Stomach (tissue), 8 donors: ENCODE measurements at regions not wholly inside any gene's neighbourhood (a gene's known extent, or its start where the extent isn't known, plus 50 kb on each side); places are given as distances from the start of the nearest gene placed in this dataset.

Experiments
- DNase-seq, 2 donors: peaks; one replicate each; pipeline versions ENCODE4 v3.0.0 to v3.0.0-alpha.2; 2013 to 2019
- H3K27ac ChIP-seq, 5 donors: fragments of 200-600 bp in 4 of 5; sonication (generic) in 4 of 5; one replicate each; pipeline ENCODE4 v1.5.1; 2013 to 2019; ENCODE audit warnings: mild to moderate bottlenecking in 1 of 5, moderate library complexity in 1 of 5
- H3K27me3 ChIP-seq, 3 donors: fragments of 200-600 bp; sonication (generic); one replicate each; pipeline ENCODE4 v1.5.1; 2017 to 2019; ENCODE audit warnings: mixed run types in 1 of 3
- H3K36me3 ChIP-seq, 4 donors: fragments of 200-600 bp; sonication (generic); 1 replicate in 3 of 4; 2 replicates in 1 of 4; pipeline ENCODE4 v1.5.1; 2016 to 2019
- H3K4me1 ChIP-seq, 4 donors: fragments of 200-600 bp; sonication (generic); one replicate each; pipeline ENCODE4 v1.5.1; 2016 to 2019
- H3K4me3 ChIP-seq, 4 donors: fragments of 200-600 bp; sonication (generic) in 3 of 4; one replicate each; pipeline ENCODE4 v1.5.1; 2016 to 2019; ENCODE audit warnings: mild to moderate bottlenecking in 1 of 4
- H3K9me3 ChIP-seq, 4 donors: fragments of 200-600 bp; sonication (generic); one replicate each; pipeline ENCODE4 v1.5.1; 2016 to 2019
- CTCF ChIP-seq, 7 experiments: fragments of 450-650 bp in 4 of 7; fragments of 200-600 bp in 3 of 7; sonication (generic) in 3 of 7; IDR thresholded peaks; one replicate each; pipeline ENCODE4 v1.5.1; 2016 to 2019; ENCODE audit warnings: antibody characterized with exemption in 7 of 7, control low read depth in 2 of 7, mild to moderate bottlenecking in 1 of 7
- EP300 ChIP-seq: sonication (generic); formaldehyde crosslinking; IDR thresholded peaks from one replicate; pipeline ENCODE4 v1.6.1; 2017; ENCODE audit warnings: antibody characterized with exemption
- POLR2A ChIP-seq, 4 donors: fragments of 450-650 bp; IDR thresholded peaks; one replicate each; pipeline ENCODE4 v1.6.1; 2016; ENCODE audit warnings: antibody characterized with exemption in 4 of 4, control low read depth in 2 of 4, mild to moderate bottlenecking in 1 of 4, moderate library complexity in 1 of 4
- POLR2AphosphoS5 ChIP-seq, 3 donors: sonication (generic); formaldehyde crosslinking; IDR thresholded peaks; one replicate each; pipeline ENCODE4 v1.6.1; 2016; ENCODE audit warnings: antibody characterized with exemption in 3 of 3
- WGBS, 5 donors: extraction: QIAGEN DNeasy Blood & Tissue Kit in 3 of 5; methylation state at CpG; one replicate each; pipeline versions ENCODE4 v1.1.5 to v1.1.7; 2013 to 2018; 5-methylcytosine and 5-hydroxymethylcytosine counted together
- intact Hi-C: fragments of 100-400 bp; cut with DNase I; formaldehyde crosslinking; loops from one replicate; pipeline ENCODE4 v1.15.1; 2023; ENCODE audit warnings: low total_unique reads
- donor health status: healthy with polysubstance abuse.
- donor health status: Bipolar disorder and iron deficiency.
- donor health status: healthy.

GRCh38 chr10:131732631-131733127 lies 168.1 kb upstream of the PPP2R2D start:
- Histone ChIP-seq H3K27me3 (peaks cover 0 to 8% (median 0%) of the 10 kb centered on the region in 3 donors), H3K36me3 (no peaks in the 10 kb centered on the region), H3K9me3 (peaks cover 0 to 15% (median 13%) of the 10 kb centered on the region in 4 donors), H3K4me3 (no peak overlapping the region), H3K27ac (no peak overlapping the region), H3K4me1 (no peaks in the 10 kb centered on the region)
- DNase-seq: peak in 1 of 2 donors; percentile 23
- intact Hi-C loops: no loop called here
- WGBS, 5 donors: 74 to 90% (median 87%) methylated on average over 4 to 5 of the region's 5 CpGs
- TF ChIP-seq POLR2A (IDR thresholded peaks at IDR 0.05): no peak
- no peak for TF ChIP-seq CTCF (IDR thresholded peaks at IDR 0.05)
- no peak for TF ChIP-seq EP300
- TF ChIP-seq POLR2AphosphoS5 (IDR thresholded peaks at IDR 0.05): no peak

GRCh38 chr10:131733596-131733995 lies 167.2 kb upstream of the PPP2R2D start:
- no peak for TF ChIP-seq POLR2A (IDR thresholded peaks at IDR 0.05)
- no peak overlapping the region for H3K27ac ChIP-seq
- WGBS, 5 donors: 75 to 89% (median 81%) methylated on average over 10 of the region's 10 CpGs
- no peaks in the 10 kb centered on the region for H3K36me3 ChIP-seq
- DNase-seq: peak in 1 of 2 donors; percentile 15
- H3K4me1 ChIP-seq: no peaks in the 10 kb centered on the region
- intact Hi-C loops: no loop called here
- H3K9me3 ChIP-seq: peaks cover 0 to 15% (median 13%) of the 10 kb centered on the region in 4 donors
- H3K27me3 ChIP-seq: peaks cover 0 to 17% (median 0%) of the 10 kb centered on the region in 3 donors
- no peak overlapping the region for H3K4me3 ChIP-seq

GRCh38 chr10:131735577-131735976 lies 165.2 kb upstream of the PPP2R2D start:
- no peak overlapping the region for H3K27ac ChIP-seq
- H3K36me3 ChIP-seq: no peaks in the 10 kb centered on the region
- no peaks in the 10 kb centered on the region for H3K4me1 ChIP-seq
- 77 to 87% (median 81%) methylated on average over 10 of the region's 10 CpGs for WGBS, 5 donors
- H3K4me3 ChIP-seq: no peak overlapping the region
- DNase-seq: peak in 1 of 2 donors; percentile 10
- intact Hi-C loops: no loop called here
- peaks cover 0 to 21% (median 0%) of the 10 kb centered on the region in 3 donors for H3K27me3 ChIP-seq
- peaks cover 0 to 15% (median 13%) of the 10 kb centered on the region in 4 donors for H3K9me3 ChIP-seq
- TF ChIP-seq POLR2AphosphoS5 (IDR thresholded peaks at IDR 0.05) (no peak), EP300 (no peak), POLR2A (IDR thresholded peaks at IDR 0.05) (no peak), CTCF (IDR thresholded peaks at IDR 0.05) (no peak)

GRCh38 chr10:131736321-131736980 lies 164.4 kb upstream of the PPP2R2D start:
- intact Hi-C loops: no loop called here
- H3K27ac ChIP-seq: no peak overlapping the region
- TF ChIP-seq POLR2AphosphoS5 (IDR thresholded peaks at IDR 0.05): no peak
- TF ChIP-seq CTCF (IDR thresholded peaks at IDR 0.05): no peak
- TF ChIP-seq POLR2A (IDR thresholded peaks at IDR 0.05): no peak
- peaks cover 0 to 24% (median 0%) of the 10 kb centered on the region in 3 donors for H3K27me3 ChIP-seq
- peak in 1 of 2 donors; percentile 24 for DNase-seq
- no peaks in the 10 kb centered on the region for H3K4me1 ChIP-seq
- no peaks in the 10 kb centered on the region for H3K36me3 ChIP-seq
- no peak overlapping the region for H3K4me3 ChIP-seq
- 78 to 85% (median 83%) methylated on average over 8 to 12 of the region's 12 CpGs for WGBS, 5 donors
- peaks cover 0 to 15% (median 13%) of the 10 kb centered on the region in 4 donors for H3K9me3 ChIP-seq
